Suprapubic skin (tissue), 3 donors: ENCODE measurements at regions not wholly inside any gene's neighbourhood (a gene's known extent, or its start where the extent isn't known, plus 50 kb on each side); places are given as distances from the start of the nearest gene placed in this dataset.

ENCODE experiments used
- POLR2A ChIP-seq, 2 donors: fragments of 450-650 bp; IDR thresholded peaks; one replicate each; pipeline ENCODE4 v1.6.1; 2017; ENCODE audit warnings: antibody characterized with exemption in 2 of 2, mild to moderate bottlenecking in 2 of 2, moderate library complexity in 2 of 2
- TF ChIP-seq, protein P1 (sequence below), 2 donors: fragments of 200-600 bp in 1 of 2; fragments of 450-650 bp in 1 of 2; sonication (generic) in 1 of 2; IDR thresholded peaks; one replicate each; pipeline ENCODE4 v1.5.1; 2016 to 2019; ENCODE audit warnings: antibody characterized with exemption in 2 of 2, mild to moderate bottlenecking in 1 of 2, moderate library complexity in 1 of 2

DNA sequence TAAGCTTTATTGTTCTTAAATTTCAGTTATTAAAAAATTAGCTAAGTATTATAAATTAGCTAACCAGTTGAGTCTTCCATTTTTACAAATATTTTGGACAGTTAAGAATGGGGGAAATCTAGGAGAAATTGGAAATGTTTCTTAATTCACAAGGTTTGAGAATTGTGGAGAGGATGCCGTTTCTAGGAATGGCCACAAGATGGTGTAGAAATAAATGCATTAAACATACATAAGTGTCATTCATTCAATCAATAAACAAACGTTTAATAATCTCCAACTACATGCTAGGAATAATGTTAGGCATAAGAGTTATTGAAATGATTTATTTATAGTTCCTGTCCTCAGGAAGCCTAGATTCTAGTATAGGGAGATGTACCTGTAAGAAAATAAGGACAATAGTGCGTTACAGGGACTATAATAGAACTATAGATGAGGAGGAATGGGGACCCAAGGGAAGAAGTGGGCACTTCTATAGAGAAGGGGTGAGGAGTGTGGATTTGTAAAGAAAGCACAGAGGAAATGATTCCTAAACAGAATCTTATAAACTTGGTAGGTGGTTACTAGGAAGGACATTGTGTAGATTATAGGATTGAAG lies 195.7 kb upstream of the ANK2 start:
- TF ChIP-seq, protein P1, sequence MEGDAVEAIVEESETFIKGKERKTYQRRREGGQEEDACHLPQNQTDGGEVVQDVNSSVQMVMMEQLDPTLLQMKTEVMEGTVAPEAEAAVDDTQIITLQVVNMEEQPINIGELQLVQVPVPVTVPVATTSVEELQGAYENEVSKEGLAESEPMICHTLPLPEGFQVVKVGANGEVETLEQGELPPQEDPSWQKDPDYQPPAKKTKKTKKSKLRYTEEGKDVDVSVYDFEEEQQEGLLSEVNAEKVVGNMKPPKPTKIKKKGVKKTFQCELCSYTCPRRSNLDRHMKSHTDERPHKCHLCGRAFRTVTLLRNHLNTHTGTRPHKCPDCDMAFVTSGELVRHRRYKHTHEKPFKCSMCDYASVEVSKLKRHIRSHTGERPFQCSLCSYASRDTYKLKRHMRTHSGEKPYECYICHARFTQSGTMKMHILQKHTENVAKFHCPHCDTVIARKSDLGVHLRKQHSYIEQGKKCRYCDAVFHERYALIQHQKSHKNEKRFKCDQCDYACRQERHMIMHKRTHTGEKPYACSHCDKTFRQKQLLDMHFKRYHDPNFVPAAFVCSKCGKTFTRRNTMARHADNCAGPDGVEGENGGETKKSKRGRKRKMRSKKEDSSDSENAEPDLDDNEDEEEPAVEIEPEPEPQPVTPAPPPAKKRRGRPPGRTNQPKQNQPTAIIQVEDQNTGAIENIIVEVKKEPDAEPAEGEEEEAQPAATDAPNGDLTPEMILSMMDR (IDR thresholded peaks at IDR 0.05), result no peak
- TF ChIP-seq POLR2A (IDR thresholded peaks at IDR 0.05), result no peak
